HepG2 (cell line): ENCODE measurements at regions not wholly inside any gene's neighbourhood (a gene's known extent, or its start where the extent isn't known, plus 50 kb on each side); places are given as distances from the start of the nearest gene placed in this dataset.

Experiments
- ATAC-seq: fragments of 200-7000 bp; cut with Tn5 transposase; 3 replicates; pipeline ENCODE4 v1.9.1; 2020; ENCODE audit warnings: mild to moderate bottlenecking, moderate library complexity
- BruUV-seq: library from RNA; stranded (reverse); fragments of 400-500 nt; replicated peaks from 2 replicates; lab custom pipeline; 2021; lab: Mats Ljungman, UMichigan
- CTCF ChIA-PET: fragments of 300-600 bp; formaldehyde crosslinking; extraction: SDS; loops from one replicate; lab custom pipeline; 2021; ENCODE audit warnings: low total read pairs, inconsistent platforms, low intra/inter-chr PET ratio; lab: Yijun Ruan, JAX
- POLR2A ChIA-PET: fragments of 350-600 bp; sonication (Branson Sonifier 250); formaldehyde crosslinking; loops from one replicate; lab custom pipeline; 2020; ENCODE audit warnings: antibody characterized with exemption, inconsistent platforms; lab: Yijun Ruan, JAX
- DNase-seq: peaks from one replicate; pipeline ENCODE4 v3.0.0-alpha.2; 2015; ENCODE audit warnings: low spot score
- FAIRE-seq: peaks from 3 replicates; lab custom pipeline; 2011; peaks lifted over from hg19 to GRCh38; lab: Jason Lieb, UNC
- H2AFZ ChIP-seq: one replicate; pipeline ENCODE4 v1.6.1; 2011; ENCODE audit warnings: low read length, inconsistent platforms
- H3K27ac ChIP-seq: fragments of 300-600 bp; 3 replicates; pipeline ENCODE4 v1.8.0; 2011; ENCODE audit warnings: mixed run types, mild to moderate bottlenecking, mixed read lengths, low read length, inconsistent platforms; ENCODE audit not compliant: insufficient read depth; ENCODE audit errors: extremely low read length
- H3K27me3 ChIP-seq, 2 experiments: fragments of 200-600 bp in 1 of 2; 2 replicates in 1 of 2; 3 replicates in 1 of 2; pipeline versions ENCODE4 v1.6.0 to v1.8.0; 2011; ENCODE audit warnings: low read length in 2 of 2, mild to moderate bottlenecking in 2 of 2, moderate library complexity in 2 of 2, inconsistent platforms in 1 of 2; ENCODE audit not compliant: insufficient read depth in 2 of 2, control insufficient read depth in 1 of 2
- H3K36me3 ChIP-seq, 2 experiments: fragments of 200-600 bp in 1 of 2; replicated peaks in 1 of 2; 2 replicates in 1 of 2; 3 replicates in 1 of 2; pipeline versions ENCODE4 v1.5.1 to v1.8.0; 2011; ENCODE audit warnings: low read length in 2 of 2, inconsistent platforms in 1 of 2; ENCODE audit not compliant: insufficient read depth in 2 of 2, control insufficient read depth in 1 of 2
- H3K4me1 ChIP-seq: 2 replicates; pipeline ENCODE4 v1.5.1; 2012; ENCODE audit warnings: low read length, inconsistent platforms; ENCODE audit not compliant: insufficient read depth
- H3K4me2 ChIP-seq: 2 replicates; pipeline ENCODE4 v1.6.0; 2011; ENCODE audit warnings: low read depth, low read length, inconsistent platforms
- H3K4me3 ChIP-seq, 3 experiments: fragments of 200-600 bp in 1 of 3; sonication (generic), shearing (Covaris generic) in 1 of 3; replicated peaks in 1 of 3; 2 replicates each; pipeline ENCODE4 v1.5.1; 2011 to 2016; ENCODE audit warnings: low read length in 3 of 3, inconsistent platforms in 2 of 3, low read depth in 2 of 3, mild to moderate bottlenecking in 2 of 3, control low read depth in 1 of 3, mixed read lengths in 1 of 3; ENCODE audit not compliant: insufficient read depth in 1 of 3
- H3K79me2 ChIP-seq: one replicate; pipeline ENCODE4 v1.6.1; 2011; ENCODE audit warnings: low read length, inconsistent platforms; ENCODE audit not compliant: insufficient read depth
- H3K9ac ChIP-seq: 2 replicates; pipeline ENCODE4 v1.6.0; 2011; ENCODE audit warnings: mild to moderate bottlenecking, low read depth, low read length, inconsistent platforms; ENCODE audit not compliant: insufficient read depth
- H3K9me3 ChIP-seq: 2 replicates; pipeline ENCODE4 v1.5.1; 2012; ENCODE audit warnings: mild to moderate bottlenecking, low read length
- H4K20me1 ChIP-seq: 2 replicates; pipeline ENCODE4 v1.6.0; 2011; ENCODE audit warnings: inconsistent platforms, mild to moderate bottlenecking, low read length, moderate library complexity; ENCODE audit not compliant: insufficient read depth
- AGO1 ChIP-seq: fragments of 200-400 bp; formaldehyde crosslinking; IDR thresholded peaks from 2 replicates; pipeline ENCODE4 v1.6.1; 2017; ENCODE audit warnings: mild to moderate bottlenecking, low read depth, low read length, moderate library complexity; ENCODE audit not compliant: poor library complexity, severe bottlenecking
- MAFK ChIP-seq, 2 experiments: IDR thresholded peaks in 1 of 2; conservative IDR thresholded peaks in 1 of 2; 2 replicates each; pipeline ENCODE4 v1.6.1; 2011; ENCODE audit warnings: improper control_type of control experiment in 2 of 2, low read length in 2 of 2
- RBAK ChIP-seq: sonication (generic); formaldehyde crosslinking; IDR thresholded peaks from 2 replicates; pipeline ENCODE4 v1.5.1; 2020; ENCODE audit warnings: mild to moderate bottlenecking, missing genetic modification reagents
- SRF ChIP-seq: IDR thresholded peaks from 2 replicates; pipeline ENCODE4 v1.6.1; 2011; ENCODE audit warnings: mild to moderate bottlenecking, low read depth, low read length, moderate library complexity
- ZBTB33 ChIP-seq: sonication (generic); formaldehyde crosslinking; IDR thresholded peaks from 2 replicates; pipeline ENCODE4 v1.4.0; 2020; ENCODE audit warnings: missing genetic modification reagents
- ZNF251 ChIP-seq: sonication (generic); formaldehyde crosslinking; IDR thresholded peaks from 2 replicates; pipeline ENCODE4 v1.9.0; 2021; ENCODE audit warnings: mild to moderate bottlenecking, missing genetic modification reagents
- ZNF768 ChIP-seq: sonication (generic); formaldehyde crosslinking; IDR thresholded peaks from 2 replicates; pipeline ENCODE4 v1.4.0; 2020; ENCODE audit warnings: missing genetic modification reagents
- WGBS: methylation state at CpG from one replicate; pipeline ENCODE4 v1.1.6; 2017; ENCODE audit warnings: low lambda C conversion rate; 5-methylcytosine and 5-hydroxymethylcytosine counted together
- in situ Hi-C: cut with HindIII; loops from 2 replicates; pipeline ENCODE4 v1.10.0; 2017; ENCODE audit warnings: low pct_unique_long_range_greater_than_20kb; ENCODE audit not compliant: extremely low pct_ligation_motif_present
- intact Hi-C: fragments of 100-400 bp; cut with micrococcal nuclease; formaldehyde crosslinking; loops from one replicate; pipeline ENCODE4 v1.10.0; 2022; ENCODE audit not compliant: unreplicated experiment

GRCh38 chr14:31939934-31940333 is 137.2 kb upstream of the ARHGAP5 start:
- POLR2A ChIA-PET = interaction anchor here (2.3 kb wide), 1 partner anchor 71 kb away, joined by 5 read pairs; no protein-coding TSS in a partner anchor
- Histone ChIP-seq H3K9ac (no peak overlapping the region), H3K9me3 (no peaks in the 10 kb centered on the region), H2AFZ (no peak overlapping the region), H3K4me1 (peaks cover 76% of the 10 kb centered on the region), H3K4me2 (no peak overlapping the region), H3K27me3 (no peaks in the 10 kb centered on the region), H4K20me1 (no peaks in the 10 kb centered on the region), H3K27ac (no peak overlapping the region), H3K4me3 (no peak overlapping the region), H3K79me2 (no peaks in the 10 kb centered on the region), H3K36me3 (no peaks in the 10 kb centered on the region)
- CTCF ChIA-PET = no interaction called here
- whole genome bisulfite sequencing = 66% methylated on average over 4 of the region's 4 CpGs
- DNase-seq (no peak), FAIRE-seq (no peak), ATAC-seq (no peak)
- intact Hi-C loops (no loop called here), in situ Hi-C loops (loop anchor here (10.0 kb wide), 1 partner anchor 615 kb away; no protein-coding TSS in a partner anchor)
- no TSS peak for BruUV-seq
- TF ChIP-seq RBAK (CRISPR knock-in tag) = no peak
- TF ChIP-seq AGO1 = no peak
- TF ChIP-seq SRF = no peak
- TF ChIP-seq ZBTB33 (CRISPR knock-in tag) = peak; percentile 63; the same call in 1 of the 2 replicates
- TF ChIP-seq ZNF251 (CRISPR knock-in tag) = no peak
- TF ChIP-seq ZNF768 (CRISPR knock-in tag) = no peak
- no peak for TF ChIP-seq MAFK (conservative IDR thresholded peaks at IDR 0.05 in 1 of 2, IDR thresholded peaks at IDR 0.05 in 1 of 2; ENCODE audit: low read length in 2 of 2)
- TF ChIP-seq, all 625 proteins: peak for 1
